DOHH2 (cell line): ENCODE measurements at regions not wholly inside any gene's neighbourhood (a gene's known extent, or its start where the extent isn't known, plus 50 kb on each side); places are given as distances from the start of the nearest gene placed in this dataset.

Experiments
- EZH2phosphoT487 ChIP-seq: fragments of 200-600 bp; sonication (generic); IDR thresholded peaks from 2 replicates; pipeline ENCODE4 v1.6.1; 2017; ENCODE audit warnings: borderline replicate concordance, mild to moderate bottlenecking, antibody characterized with exemption, low read length, moderate library complexity, mixed read lengths
- TF ChIP-seq, protein P1 (sequence below): fragments of 200-600 bp; sonication (generic); IDR thresholded peaks from one replicate; pipeline ENCODE4 v1.5.1; 2014; ENCODE audit warnings: antibody characterized with exemption, mild to moderate bottlenecking, low read depth, low read length; ENCODE audit not compliant: poor library complexity, severe bottlenecking

DNA sequence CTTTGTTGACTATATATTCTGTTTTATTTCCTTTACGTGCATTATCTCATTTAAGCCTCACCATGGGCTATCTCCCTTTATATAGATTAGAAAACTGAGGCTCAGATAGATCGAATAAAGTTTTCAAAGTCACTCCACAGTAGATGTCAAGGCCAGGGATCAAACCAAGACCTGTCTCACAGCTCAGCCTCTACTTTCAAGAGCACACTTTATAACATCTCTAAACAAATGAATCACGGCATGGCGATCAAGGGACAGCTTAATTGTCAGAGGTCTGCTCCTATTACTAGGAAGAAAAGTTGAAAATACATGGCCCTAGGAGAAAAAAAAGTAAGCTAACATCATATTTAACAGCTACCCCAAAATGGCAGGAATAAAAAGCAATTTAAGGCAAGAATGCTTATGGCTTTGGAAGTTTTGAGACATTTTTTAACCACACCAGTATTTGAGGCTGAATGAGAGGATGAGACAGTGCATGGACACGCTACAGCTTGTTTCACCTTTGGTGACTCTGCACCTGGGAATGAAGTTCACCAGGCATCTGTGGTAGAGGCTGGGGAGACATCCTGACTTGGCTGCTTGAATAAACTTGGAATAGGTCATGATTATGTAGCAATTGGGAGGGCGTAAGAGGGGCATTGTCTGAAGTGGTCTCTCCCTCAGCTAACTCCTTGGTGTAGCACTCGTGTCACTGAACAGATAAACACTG, 486.8 kb upstream of the WWC1 start:
- TF ChIP-seq, protein P1, sequence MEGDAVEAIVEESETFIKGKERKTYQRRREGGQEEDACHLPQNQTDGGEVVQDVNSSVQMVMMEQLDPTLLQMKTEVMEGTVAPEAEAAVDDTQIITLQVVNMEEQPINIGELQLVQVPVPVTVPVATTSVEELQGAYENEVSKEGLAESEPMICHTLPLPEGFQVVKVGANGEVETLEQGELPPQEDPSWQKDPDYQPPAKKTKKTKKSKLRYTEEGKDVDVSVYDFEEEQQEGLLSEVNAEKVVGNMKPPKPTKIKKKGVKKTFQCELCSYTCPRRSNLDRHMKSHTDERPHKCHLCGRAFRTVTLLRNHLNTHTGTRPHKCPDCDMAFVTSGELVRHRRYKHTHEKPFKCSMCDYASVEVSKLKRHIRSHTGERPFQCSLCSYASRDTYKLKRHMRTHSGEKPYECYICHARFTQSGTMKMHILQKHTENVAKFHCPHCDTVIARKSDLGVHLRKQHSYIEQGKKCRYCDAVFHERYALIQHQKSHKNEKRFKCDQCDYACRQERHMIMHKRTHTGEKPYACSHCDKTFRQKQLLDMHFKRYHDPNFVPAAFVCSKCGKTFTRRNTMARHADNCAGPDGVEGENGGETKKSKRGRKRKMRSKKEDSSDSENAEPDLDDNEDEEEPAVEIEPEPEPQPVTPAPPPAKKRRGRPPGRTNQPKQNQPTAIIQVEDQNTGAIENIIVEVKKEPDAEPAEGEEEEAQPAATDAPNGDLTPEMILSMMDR: no peak
- no peak for TF ChIP-seq EZH2phosphoT487
